Lower leg skin (tissue), 3 donors: ENCODE measurements at regions not wholly inside any gene's neighbourhood (a gene's known extent, or its start where the extent isn't known, plus 50 kb on each side); places are given as distances from the start of the nearest gene placed in this dataset.

ENCODE experiments used
- CTCF ChIP-seq, 3 donors: fragments of 450-650 bp; IDR thresholded peaks; one replicate each; pipeline ENCODE4 v1.5.1; 2016; ENCODE audit warnings: antibody characterized with exemption in 3 of 3, mild to moderate bottlenecking in 3 of 3, moderate library complexity in 2 of 3
- POLR2A ChIP-seq, 2 donors: fragments of 450-650 bp; IDR thresholded peaks; one replicate each; pipeline ENCODE4 v1.6.1; 2016 to 2017; ENCODE audit warnings: antibody characterized with exemption in 2 of 2, mild to moderate bottlenecking in 1 of 2, moderate library complexity in 1 of 2

GRCh38 chrX:69110116-69110530, 55.1 kb downstream of the PJA1 start:
- TF ChIP-seq POLR2A (IDR thresholded peaks at IDR 0.05) (no peak), CTCF (IDR thresholded peaks at IDR 0.05) (no peak)
